HepG2 (cell line): ENCODE measurements at regions not wholly inside any gene's neighbourhood (a gene's known extent, or its start where the extent isn't known, plus 50 kb on each side); places are given as distances from the start of the nearest gene placed in this dataset.

ENCODE experiments used
- ATAC-seq: fragments of 200-7000 bp; cut with Tn5 transposase; 3 replicates; pipeline ENCODE4 v1.9.1; 2020; ENCODE audit warnings: mild to moderate bottlenecking, moderate library complexity
- BruUV-seq: library from RNA; stranded (reverse); fragments of 400-500 nt; replicated peaks from 2 replicates; lab custom pipeline; 2021; lab: Mats Ljungman, UMichigan
- CTCF ChIA-PET: fragments of 300-600 bp; formaldehyde crosslinking; extraction: SDS; loops from one replicate; lab custom pipeline; 2021; ENCODE audit warnings: low total read pairs, inconsistent platforms, low intra/inter-chr PET ratio; lab: Yijun Ruan, JAX
- POLR2A ChIA-PET: fragments of 350-600 bp; sonication (Branson Sonifier 250); formaldehyde crosslinking; loops from one replicate; lab custom pipeline; 2020; ENCODE audit warnings: antibody characterized with exemption, inconsistent platforms; lab: Yijun Ruan, JAX
- DNase-seq: peaks from one replicate; pipeline ENCODE4 v3.0.0-alpha.2; 2015; ENCODE audit warnings: low spot score
- FAIRE-seq: peaks from 3 replicates; lab custom pipeline; 2011; peaks lifted over from hg19 to GRCh38; lab: Jason Lieb, UNC
- H2AFZ ChIP-seq: one replicate; pipeline ENCODE4 v1.6.1; 2011; ENCODE audit warnings: low read length, inconsistent platforms
- H3K27ac ChIP-seq: fragments of 300-600 bp; 3 replicates; pipeline ENCODE4 v1.8.0; 2011; ENCODE audit warnings: mixed run types, mild to moderate bottlenecking, mixed read lengths, low read length, inconsistent platforms; ENCODE audit not compliant: insufficient read depth; ENCODE audit errors: extremely low read length
- H3K27me3 ChIP-seq, 2 experiments: fragments of 200-600 bp in 1 of 2; 2 replicates in 1 of 2; 3 replicates in 1 of 2; pipeline versions ENCODE4 v1.6.0 to v1.8.0; 2011; ENCODE audit warnings: low read length in 2 of 2, mild to moderate bottlenecking in 2 of 2, moderate library complexity in 2 of 2, inconsistent platforms in 1 of 2; ENCODE audit not compliant: insufficient read depth in 2 of 2, control insufficient read depth in 1 of 2
- H3K36me3 ChIP-seq, 2 experiments: fragments of 200-600 bp in 1 of 2; replicated peaks in 1 of 2; 2 replicates in 1 of 2; 3 replicates in 1 of 2; pipeline versions ENCODE4 v1.5.1 to v1.8.0; 2011; ENCODE audit warnings: low read length in 2 of 2, inconsistent platforms in 1 of 2; ENCODE audit not compliant: insufficient read depth in 2 of 2, control insufficient read depth in 1 of 2
- H3K4me1 ChIP-seq: 2 replicates; pipeline ENCODE4 v1.5.1; 2012; ENCODE audit warnings: low read length, inconsistent platforms; ENCODE audit not compliant: insufficient read depth
- H3K4me2 ChIP-seq: 2 replicates; pipeline ENCODE4 v1.6.0; 2011; ENCODE audit warnings: low read depth, low read length, inconsistent platforms
- H3K4me3 ChIP-seq, 3 experiments: fragments of 200-600 bp in 1 of 3; sonication (generic), shearing (Covaris generic) in 1 of 3; replicated peaks in 1 of 3; 2 replicates each; pipeline ENCODE4 v1.5.1; 2011 to 2016; ENCODE audit warnings: low read length in 3 of 3, inconsistent platforms in 2 of 3, low read depth in 2 of 3, mild to moderate bottlenecking in 2 of 3, control low read depth in 1 of 3, mixed read lengths in 1 of 3; ENCODE audit not compliant: insufficient read depth in 1 of 3
- H3K79me2 ChIP-seq: one replicate; pipeline ENCODE4 v1.6.1; 2011; ENCODE audit warnings: low read length, inconsistent platforms; ENCODE audit not compliant: insufficient read depth
- H3K9ac ChIP-seq: 2 replicates; pipeline ENCODE4 v1.6.0; 2011; ENCODE audit warnings: mild to moderate bottlenecking, low read depth, low read length, inconsistent platforms; ENCODE audit not compliant: insufficient read depth
- H3K9me3 ChIP-seq: 2 replicates; pipeline ENCODE4 v1.5.1; 2012; ENCODE audit warnings: mild to moderate bottlenecking, low read length
- H4K20me1 ChIP-seq: 2 replicates; pipeline ENCODE4 v1.6.0; 2011; ENCODE audit warnings: inconsistent platforms, mild to moderate bottlenecking, low read length, moderate library complexity; ENCODE audit not compliant: insufficient read depth
- AGO1 ChIP-seq: fragments of 200-400 bp; formaldehyde crosslinking; IDR thresholded peaks from 2 replicates; pipeline ENCODE4 v1.6.1; 2017; ENCODE audit warnings: mild to moderate bottlenecking, low read depth, low read length, moderate library complexity; ENCODE audit not compliant: poor library complexity, severe bottlenecking
- DR1 ChIP-seq: sonication (generic); formaldehyde crosslinking; IDR thresholded peaks from 2 replicates; pipeline ENCODE4 v1.8.0; 2021; ENCODE audit warnings: mild to moderate bottlenecking, missing genetic modification reagents, inconsistent platforms
- HOXA7 ChIP-seq: sonication (generic); formaldehyde crosslinking; IDR thresholded peaks from 2 replicates; pipeline ENCODE4 v1.8.1; 2022; ENCODE audit warnings: mild to moderate bottlenecking, missing genetic modification reagents, moderate library complexity
- MBNL3 ChIP-seq: fragments of 250-450 bp; sonication (Bioruptor Pico); conservative IDR thresholded peaks from 2 replicates; pipeline ENCODE4 v1.8.0; 2022; ENCODE audit warnings: mild to moderate bottlenecking, inconsistent platforms
- MTF2 ChIP-seq: sonication (generic); formaldehyde crosslinking; IDR thresholded peaks from 2 replicates; pipeline ENCODE4 v1.5.0; 2020; ENCODE audit warnings: missing genetic modification reagents, borderline replicate concordance
- NR2F6 ChIP-seq, 2 experiments: IDR thresholded peaks; 2 replicates each; pipeline ENCODE4 v1.6.1; 2016; ENCODE audit warnings: antibody characterized with exemption in 1 of 2, mild to moderate bottlenecking in 1 of 2
- PCBP2 ChIP-seq: fragments of 200-400 bp; formaldehyde crosslinking; optimal IDR thresholded peaks from 2 replicates; pipeline ENCODE3; 2018; ENCODE audit warnings: low read length, low read depth; ENCODE audit not compliant: poor library complexity, severe bottlenecking
- UBTF ChIP-seq: sonication (generic); formaldehyde crosslinking; IDR thresholded peaks from 2 replicates; pipeline ENCODE4 v1.4.0; 2020; ENCODE audit warnings: mild to moderate bottlenecking, missing genetic modification reagents
- ZFP1 ChIP-seq: IDR thresholded peaks from 2 replicates; pipeline ENCODE4 v1.6.1; 2016
- ZFP36L2 ChIP-seq: sonication (generic); formaldehyde crosslinking; IDR thresholded peaks from 2 replicates; pipeline ENCODE4 v1.4.0; 2020; ENCODE audit warnings: missing genetic modification reagents
- ZFP41 ChIP-seq: sonication (generic); formaldehyde crosslinking; IDR thresholded peaks from 2 replicates; pipeline ENCODE4 v1.4.0; 2020; ENCODE audit warnings: mild to moderate bottlenecking, missing genetic modification reagents, borderline replicate concordance
- ZNF138 ChIP-seq: sonication (generic); formaldehyde crosslinking; IDR thresholded peaks from 2 replicates; pipeline ENCODE4 v1.5.0; 2020; ENCODE audit warnings: mild to moderate bottlenecking, low read depth, missing genetic modification reagents
- ZNF350 ChIP-seq: sonication (generic); formaldehyde crosslinking; IDR thresholded peaks from 2 replicates; pipeline ENCODE4 v1.4.0; 2020; ENCODE audit warnings: mild to moderate bottlenecking, low read depth, missing genetic modification reagents, borderline replicate concordance
- ZNF609 ChIP-seq: sonication (generic); formaldehyde crosslinking; IDR thresholded peaks from 2 replicates; pipeline ENCODE4 v1.4.0; 2020; ENCODE audit warnings: mild to moderate bottlenecking, missing genetic modification reagents, borderline replicate concordance
- ZNF800 ChIP-seq: sonication (generic); formaldehyde crosslinking; IDR thresholded peaks from 2 replicates; pipeline ENCODE4 v1.4.0; 2020; ENCODE audit warnings: missing genetic modification reagents
- ZNF83 ChIP-seq: sonication (generic); formaldehyde crosslinking; IDR thresholded peaks from 2 replicates; pipeline ENCODE4 v1.4.0; 2020; ENCODE audit warnings: missing genetic modification reagents, mild to moderate bottlenecking, borderline replicate concordance
- WGBS: methylation state at CpG from one replicate; pipeline ENCODE4 v1.1.6; 2017; ENCODE audit warnings: low lambda C conversion rate; 5-methylcytosine and 5-hydroxymethylcytosine counted together
- in situ Hi-C: cut with HindIII; loops from 2 replicates; pipeline ENCODE4 v1.10.0; 2017; ENCODE audit warnings: low pct_unique_long_range_greater_than_20kb; ENCODE audit not compliant: extremely low pct_ligation_motif_present
- intact Hi-C: fragments of 100-400 bp; cut with micrococcal nuclease; formaldehyde crosslinking; loops from one replicate; pipeline ENCODE4 v1.10.0; 2022; ENCODE audit not compliant: unreplicated experiment

- Histone ChIP-seq H2AFZ (no peak overlapping the region), H3K4me1 (no peaks in the 10 kb centered on the region), H3K36me3 (no peaks in the 10 kb centered on the region), H3K79me2 (no peaks in the 10 kb centered on the region), H3K4me3 (no peak overlapping the region), H3K9ac (no peak overlapping the region), H3K27ac (no peak overlapping the region), H3K4me2 (no peak overlapping the region), H4K20me1 (no peaks in the 10 kb centered on the region), H3K27me3 (no peaks in the 10 kb centered on the region), H3K9me3 (no peaks in the 10 kb centered on the region)
- FAIRE-seq (no peak), ATAC-seq (no peak), DNase-seq (no peak)
- WGBS: 0% methylated on average over 1 of the region's 1 CpG
- in situ Hi-C loops: no loop called here
- intact Hi-C loops: no loop called here
- CTCF ChIA-PET: no interaction called here
- POLR2A ChIA-PET: no interaction called here
- BruUV-seq: no TSS peak
- TF ChIP-seq ZNF800 (CRISPR knock-in tag) (no peak), ZNF609 (CRISPR knock-in tag) (no peak), ZNF350 (CRISPR knock-in tag) (no peak), AGO1 (no peak), ZFP36L2 (CRISPR knock-in tag) (no peak), MBNL3 (CRISPR knock-in tag) (no peak), PCBP2 (no peak), ZNF138 (CRISPR knock-in tag) (no peak), HOXA7 (CRISPR knock-in tag) (no peak), ZFP1 (CRISPR knock-in tag) (no peak), UBTF (CRISPR knock-in tag) (no peak), ZNF83 (CRISPR knock-in tag) (no peak), DR1 (CRISPR knock-in tag) (no peak), MTF2 (CRISPR knock-in tag) (no peak), NR2F6 (IDR thresholded peaks at IDR 0.05) (no peak), NR2F6 (CRISPR knock-in tag; IDR thresholded peaks at IDR 0.05) (no peak), ZFP41 (CRISPR knock-in tag) (no peak)
Observed at GRCh38 chr12:91434081-91434480, 251.5 kb upstream of the DCN start.
